ENCODE measurements at regions not wholly inside any gene's neighbourhood (a gene's known extent, or its start where the extent isn't known, plus 50 kb on each side); places are given as distances from the start of the nearest gene placed in this dataset.

GRCh38 chr9:30178610-30179009, 2205.8 kb upstream of the ACO1 start:
- TF ChIP-seq POLR2AphosphoS5 (IDR thresholded peaks at IDR 0.05; ENCODE audit: low read depth, low read length): no peak
- no peak for TF ChIP-seq CTCF (IDR thresholded peaks at IDR 0.05)
